ENCODE measurements at regions not wholly inside any gene's neighbourhood (a gene's known extent, or its start where the extent isn't known, plus 50 kb on each side); places are given as distances from the start of the nearest gene placed in this dataset.

DNA sequence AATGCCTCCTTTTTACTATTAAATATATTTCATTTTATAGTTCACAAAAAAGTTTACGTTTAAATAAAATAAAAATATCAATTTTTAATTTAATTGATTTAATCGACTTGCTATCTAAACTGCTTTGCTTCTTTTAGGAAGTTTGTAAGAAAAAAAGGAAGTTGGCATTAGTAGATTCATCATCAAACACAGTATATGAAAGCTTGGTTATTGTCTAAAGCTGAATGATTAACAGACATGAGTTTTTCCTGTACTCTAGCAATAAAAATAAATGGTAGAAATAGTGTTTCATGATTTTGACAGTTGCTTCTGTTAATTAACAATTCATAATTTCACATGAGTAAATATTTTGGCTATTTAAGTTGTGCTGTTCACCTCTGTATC, 1285.5 kb upstream of the GJE1 start:
- in situ Hi-C loops (cut with MboI; ENCODE audit: low pct_unique_long_range_greater_than_20kb, low sequenced_read_pairs, unreplicated experiment): no loop called here
- TF ChIP-seq, protein P1, sequence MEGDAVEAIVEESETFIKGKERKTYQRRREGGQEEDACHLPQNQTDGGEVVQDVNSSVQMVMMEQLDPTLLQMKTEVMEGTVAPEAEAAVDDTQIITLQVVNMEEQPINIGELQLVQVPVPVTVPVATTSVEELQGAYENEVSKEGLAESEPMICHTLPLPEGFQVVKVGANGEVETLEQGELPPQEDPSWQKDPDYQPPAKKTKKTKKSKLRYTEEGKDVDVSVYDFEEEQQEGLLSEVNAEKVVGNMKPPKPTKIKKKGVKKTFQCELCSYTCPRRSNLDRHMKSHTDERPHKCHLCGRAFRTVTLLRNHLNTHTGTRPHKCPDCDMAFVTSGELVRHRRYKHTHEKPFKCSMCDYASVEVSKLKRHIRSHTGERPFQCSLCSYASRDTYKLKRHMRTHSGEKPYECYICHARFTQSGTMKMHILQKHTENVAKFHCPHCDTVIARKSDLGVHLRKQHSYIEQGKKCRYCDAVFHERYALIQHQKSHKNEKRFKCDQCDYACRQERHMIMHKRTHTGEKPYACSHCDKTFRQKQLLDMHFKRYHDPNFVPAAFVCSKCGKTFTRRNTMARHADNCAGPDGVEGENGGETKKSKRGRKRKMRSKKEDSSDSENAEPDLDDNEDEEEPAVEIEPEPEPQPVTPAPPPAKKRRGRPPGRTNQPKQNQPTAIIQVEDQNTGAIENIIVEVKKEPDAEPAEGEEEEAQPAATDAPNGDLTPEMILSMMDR (IDR thresholded peaks at IDR 0.05; ENCODE audit: extremely low read depth, insufficient read depth, missing control alignments): no peak
- DNase-seq (ENCODE audit: low spot score): no peak

DNA sequence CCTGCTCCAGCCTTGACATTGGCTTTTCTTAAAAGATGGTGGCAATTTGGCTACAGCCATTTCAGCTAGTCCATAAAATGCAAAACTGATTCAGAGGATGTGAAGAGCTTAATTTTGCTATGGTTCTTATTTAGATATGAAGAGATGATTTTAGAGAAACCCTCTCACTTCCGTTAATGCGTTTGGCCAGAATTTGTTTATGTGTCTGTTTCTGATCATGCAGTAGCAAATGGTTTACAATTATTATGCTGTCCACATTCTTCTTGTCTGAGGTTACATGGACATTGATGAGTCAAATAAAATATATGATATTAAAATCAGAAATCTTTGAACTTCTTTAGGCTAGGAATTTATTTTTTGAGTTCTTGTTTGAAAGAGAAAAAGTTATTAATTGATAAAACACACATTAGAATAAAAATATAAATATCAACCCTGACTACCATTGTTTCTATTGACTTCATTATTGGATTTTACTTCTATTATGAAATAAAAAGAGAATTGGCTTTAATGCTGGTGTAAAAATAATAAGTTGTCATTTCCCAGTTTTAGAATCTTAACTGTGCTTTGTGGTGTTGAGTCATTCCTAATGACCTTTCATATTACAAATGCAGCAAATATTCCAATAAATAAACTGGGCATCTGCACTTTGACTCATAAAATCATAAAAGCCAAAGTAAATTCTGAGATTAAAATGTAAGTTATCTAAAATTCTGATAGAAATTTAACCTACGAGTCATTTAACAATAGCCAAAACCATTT, 1286.0 kb upstream of the GJE1 start:
- no peak for DNase-seq (ENCODE audit: low spot score)
- in situ Hi-C loops (cut with MboI; ENCODE audit: low pct_unique_long_range_greater_than_20kb, low sequenced_read_pairs, unreplicated experiment): no loop called here
- TF ChIP-seq, protein P1 (IDR thresholded peaks at IDR 0.05; ENCODE audit: extremely low read depth, insufficient read depth, missing control alignments): no peak

DNA sequence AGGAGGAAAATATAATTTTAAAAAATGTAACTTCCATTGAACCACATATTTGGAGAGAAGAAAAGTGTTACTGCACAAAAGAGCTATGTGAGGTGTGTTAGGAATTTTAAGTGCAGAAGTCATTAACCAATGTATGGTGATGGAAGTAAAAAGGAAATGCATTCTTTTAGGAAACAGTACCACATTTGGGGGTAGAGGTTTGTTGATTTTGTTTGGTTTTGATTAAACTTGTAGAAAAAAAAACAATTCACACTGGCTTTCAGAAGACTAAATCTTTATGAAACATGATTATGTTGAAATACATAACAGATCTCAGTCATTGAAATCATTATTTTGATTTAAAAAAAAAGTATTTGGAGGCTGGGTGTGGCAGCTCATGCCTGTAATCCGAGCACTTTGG, 1287.0 kb upstream of the GJE1 start:
- DNase-seq (ENCODE audit: low spot score): no peak
- in situ Hi-C loops (cut with MboI; ENCODE audit: low pct_unique_long_range_greater_than_20kb, low sequenced_read_pairs, unreplicated experiment): no loop called here
- TF ChIP-seq, protein P1 (IDR thresholded peaks at IDR 0.05; ENCODE audit: extremely low read depth, insufficient read depth, missing control alignments): no peak

DNA sequence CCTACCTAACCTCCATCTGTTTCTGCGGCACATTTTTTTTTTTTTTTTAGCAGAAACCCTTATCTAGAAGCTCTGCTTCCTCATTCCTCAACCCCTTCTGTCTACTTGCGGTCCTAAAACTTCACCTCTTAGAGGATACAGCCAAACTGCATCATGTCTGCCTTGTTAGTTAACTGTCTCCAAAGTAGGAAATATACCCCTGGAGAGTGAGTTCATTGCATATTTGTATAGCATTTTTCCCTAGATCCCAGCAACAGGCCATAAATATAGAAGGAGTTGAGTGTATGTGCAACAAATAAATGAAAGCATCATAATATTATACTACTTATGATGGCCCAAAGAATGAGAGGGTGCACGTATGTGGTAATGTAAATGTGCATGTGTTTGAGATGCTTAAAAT, 1288.6 kb upstream of the GJE1 start:
- DNase-seq (ENCODE audit: low spot score): no peak
- in situ Hi-C loops (cut with MboI; ENCODE audit: low pct_unique_long_range_greater_than_20kb, low sequenced_read_pairs, unreplicated experiment): no loop called here
- TF ChIP-seq, protein P1 (IDR thresholded peaks at IDR 0.05; ENCODE audit: extremely low read depth, insufficient read depth, missing control alignments): no peak

DNA sequence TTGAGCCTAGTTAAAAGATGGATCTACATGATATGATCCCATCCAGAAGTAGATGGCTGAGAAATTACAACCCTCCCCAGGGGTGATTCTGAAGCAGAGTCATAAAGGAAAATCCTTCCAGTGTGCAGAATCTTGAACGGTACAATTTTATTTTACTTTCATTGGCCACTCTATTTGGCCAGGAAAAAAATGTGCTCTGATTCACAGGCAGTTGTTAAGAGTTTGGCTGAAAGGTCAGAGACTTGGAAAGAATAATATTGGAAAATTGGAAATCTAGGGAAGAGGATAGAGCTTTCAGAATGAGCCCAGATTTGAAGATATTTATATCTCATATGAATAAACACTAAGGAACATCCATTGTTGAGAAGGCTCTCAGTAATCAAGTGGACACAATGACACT, 1299.3 kb upstream of the GJE1 start:
- no peak for DNase-seq (ENCODE audit: low spot score)
- in situ Hi-C loops (cut with MboI; ENCODE audit: low pct_unique_long_range_greater_than_20kb, low sequenced_read_pairs, unreplicated experiment): no loop called here

DNA sequence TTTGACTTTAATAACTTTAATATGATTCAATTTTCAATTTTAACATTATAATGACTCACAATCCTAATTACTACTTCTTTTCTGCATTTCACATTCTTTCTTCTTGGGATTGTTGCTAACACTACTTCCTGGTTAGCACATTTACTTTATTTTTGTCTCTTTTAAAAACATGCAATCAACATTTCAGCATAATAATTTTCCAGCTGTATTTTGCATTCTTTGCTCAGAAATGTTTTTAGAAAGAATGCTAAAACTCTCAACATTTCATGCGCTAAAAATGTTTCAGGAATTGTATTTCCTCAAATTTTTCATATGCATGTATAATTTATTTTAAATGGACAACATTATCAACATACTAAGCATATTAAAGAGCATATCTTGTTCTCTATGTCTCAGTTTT, 1302.1 kb upstream of the GJE1 start:
- in situ Hi-C loops (cut with MboI; ENCODE audit: low pct_unique_long_range_greater_than_20kb, low sequenced_read_pairs, unreplicated experiment): no loop called here
- TF ChIP-seq, protein P1 (IDR thresholded peaks at IDR 0.05; ENCODE audit: extremely low read depth, insufficient read depth, missing control alignments): no peak
- no peak for DNase-seq (ENCODE audit: low spot score)

More for the DNA sequence above, 1299.3 kb upstream of the GJE1 start:
- TF ChIP-seq, protein P1 (IDR thresholded peaks at IDR 0.05; ENCODE audit: extremely low read depth, insufficient read depth, missing control alignments): no peak
